SK-N-SH (cell line): ENCODE measurements at regions not wholly inside any gene's neighbourhood (a gene's known extent, or its start where the extent isn't known, plus 50 kb on each side); places are given as distances from the start of the nearest gene placed in this dataset.
A peak's percentile ranks its signal among the peaks of the same experiment; 100 is the strongest.

Experiments
- CTCF ChIA-PET: fragments of 300-600, 350-600 bp; formaldehyde crosslinking; extraction: SDS; loops from one replicate; lab custom pipeline; 2021; lab: Yijun Ruan, JAX
- POLR2A ChIA-PET: fragments of 350-600 bp; sonication (Branson Sonifier 250); formaldehyde crosslinking; extraction: SDS; loops from one replicate; lab custom pipeline; 2020; ENCODE audit warnings: antibody characterized with exemption, inconsistent platforms; lab: Yijun Ruan, JAX
- DNase-seq: peaks from one replicate; pipeline ENCODE4 v3.0.0; 2012
- H2AFZ ChIP-seq: fragments of 200-600 bp; sonication (generic); 2 replicates; pipeline ENCODE4 v1.8.1; 2016; ENCODE audit warnings: antibody characterized with exemption, mild to moderate bottlenecking, low read depth
- H3F3A ChIP-seq: fragments of 200-600 bp; sonication (generic); replicated peaks from 2 replicates; pipeline ENCODE3; 2016; ENCODE audit warnings: antibody characterized with exemption, mild to moderate bottlenecking; ENCODE audit not compliant: insufficient read depth
- H3K27ac ChIP-seq, 2 experiments: fragments of 200-500 bp in 1 of 2; fragments of 200-600 bp in 1 of 2; sonication (Bioruptor generic) in 1 of 2; sonication (generic), shearing (Covaris generic) in 1 of 2; 2 replicates each; pipeline versions ENCODE4 v1.5.1 to v1.6.1; 2014 to 2016; ENCODE audit warnings: low read depth in 2 of 2, inconsistent platforms in 1 of 2, low read length in 1 of 2, mild to moderate bottlenecking in 1 of 2, mixed read lengths in 1 of 2
- H3K27me3 ChIP-seq: fragments of 200-600 bp; sonication (generic), shearing (Covaris generic); 2 replicates; pipeline ENCODE4 v1.6.1; 2016; ENCODE audit warnings: mixed run types; ENCODE audit not compliant: insufficient read depth
- H3K36me3 ChIP-seq, 2 experiments: fragments of 200-500 bp in 1 of 2; fragments of 200-600 bp in 1 of 2; sonication (Bioruptor generic) in 1 of 2; sonication (generic) in 1 of 2; replicated peaks in 1 of 2; 2 replicates each; pipeline versions ENCODE3 to v1.5.1; 2014 to 2016; ENCODE audit warnings: low read length in 1 of 2, mild to moderate bottlenecking in 1 of 2; ENCODE audit not compliant: insufficient read depth in 2 of 2, control insufficient read depth in 1 of 2
- H3K4me1 ChIP-seq, 2 experiments: fragments of 200-500 bp in 1 of 2; fragments of 200-600 bp in 1 of 2; sonication (Bioruptor generic) in 1 of 2; sonication (generic), shearing (Covaris generic) in 1 of 2; 2 replicates each; pipeline versions ENCODE4 v1.5.1 to v1.6.1; 2014 to 2016; ENCODE audit warnings: low read depth in 1 of 2, low read length in 1 of 2, mixed run types in 1 of 2; ENCODE audit not compliant: insufficient read depth in 2 of 2, control insufficient read depth in 1 of 2
- H3K4me2 ChIP-seq: fragments of 200-600 bp; sonication (generic), shearing (Covaris generic); 2 replicates; pipeline ENCODE4 v1.6.1; 2017; ENCODE audit warnings: mixed run types
- H3K4me3 ChIP-seq, 2 experiments: fragments of 200-500 bp in 1 of 2; fragments of 200-600 bp in 1 of 2; sonication (Bioruptor generic) in 1 of 2; sonication (generic), shearing (Covaris generic) in 1 of 2; 2 replicates each; pipeline versions ENCODE4 v1.5.1 to v1.8.1; 2014 to 2016; ENCODE audit warnings: low read depth in 2 of 2, inconsistent platforms in 1 of 2, low read length in 1 of 2, mild to moderate bottlenecking in 1 of 2, mixed read lengths in 1 of 2, moderate library complexity in 1 of 2
- H3K79me2 ChIP-seq: fragments of 200-600 bp; sonication (generic); 2 replicates; pipeline ENCODE4 v1.8.1; 2017; ENCODE audit warnings: mild to moderate bottlenecking; ENCODE audit not compliant: insufficient read depth
- H3K9ac ChIP-seq: fragments of 200-600 bp; sonication (generic); 2 replicates; pipeline ENCODE4 v1.6.1; 2017; ENCODE audit warnings: mixed run types
- H3K9me2 ChIP-seq: fragments of 200-600 bp; sonication (generic); 2 replicates; pipeline ENCODE4 v1.6.1; 2017; ENCODE audit warnings: mixed run types
- H3K9me3 ChIP-seq: fragments of 200-600 bp; sonication (generic); 2 replicates; pipeline ENCODE4 v1.6.1; 2017; ENCODE audit warnings: mixed run types, mild to moderate bottlenecking, moderate library complexity
- H4K20me1 ChIP-seq: fragments of 200-600 bp; sonication (generic); 2 replicates; pipeline ENCODE4 v1.6.1; 2017; ENCODE audit warnings: mild to moderate bottlenecking, mixed run types; ENCODE audit not compliant: insufficient read depth
- ELF1 ChIP-seq: IDR thresholded peaks from 2 replicates; pipeline ENCODE4 v1.4.0; 2012
- EP300 ChIP-seq, 2 experiments: IDR thresholded peaks; 2 replicates each; pipeline versions ENCODE4 v1.4.0 to v1.6.1; 2012; ENCODE audit warnings: borderline replicate concordance in 1 of 2, low read depth in 1 of 2, low read length in 1 of 2
- EZH2phosphoT487 ChIP-seq: fragments of 200-600 bp; sonication (generic); IDR thresholded peaks from 2 replicates; pipeline ENCODE4 v1.6.1; 2017; ENCODE audit warnings: low read depth, mixed run types, mild to moderate bottlenecking, antibody characterized with exemption, moderate library complexity, borderline replicate concordance
- FOSL2 ChIP-seq: IDR thresholded peaks from 2 replicates; pipeline ENCODE4 v1.4.0; 2012; ENCODE audit warnings: low read depth, mild to moderate bottlenecking, moderate library complexity, borderline replicate concordance
- FOXM1 ChIP-seq: IDR thresholded peaks from 2 replicates; pipeline ENCODE4 v1.4.0; 2012; ENCODE audit warnings: low read depth, mild to moderate bottlenecking
- JUND ChIP-seq: IDR thresholded peaks from 2 replicates; pipeline ENCODE4 v1.4.0; 2012
- POLR2AphosphoS5 ChIP-seq: IDR thresholded peaks from 2 replicates; pipeline ENCODE4 v1.6.1; 2012; ENCODE audit warnings: low read depth, low read length
- RAD21 ChIP-seq: IDR thresholded peaks from 2 replicates; pipeline ENCODE4 v1.6.1; 2012; ENCODE audit warnings: mild to moderate bottlenecking, low read length
- RCOR1 ChIP-seq: fragments of 150-350 bp; IDR thresholded peaks from 2 replicates; pipeline ENCODE4 v1.6.1; 2017; ENCODE audit warnings: antibody characterized with exemption, low read length
- RFX5 ChIP-seq: IDR thresholded peaks from 2 replicates; pipeline ENCODE4 v1.6.1; 2012; ENCODE audit warnings: mild to moderate bottlenecking, improper control_type of control experiment, low read length
- SIN3A ChIP-seq: IDR thresholded peaks from 2 replicates; pipeline ENCODE4 v1.6.1; 2012; ENCODE audit warnings: low read depth, mild to moderate bottlenecking, low read length, moderate library complexity, borderline replicate concordance
- SMC3 ChIP-seq: IDR thresholded peaks from 2 replicates; pipeline ENCODE4 v1.6.1; 2012; ENCODE audit warnings: low read depth, low read length, improper control_type of control experiment
- TAF1 ChIP-seq: IDR thresholded peaks from 2 replicates; pipeline ENCODE4 v1.6.1; 2012; ENCODE audit warnings: low read depth, mild to moderate bottlenecking, low read length, moderate library complexity, borderline replicate concordance
- TEAD4 ChIP-seq: IDR thresholded peaks from 2 replicates; pipeline ENCODE4 v1.4.0; 2012; ENCODE audit warnings: mild to moderate bottlenecking, borderline replicate concordance; ENCODE audit not compliant: insufficient read depth
- WGBS: methylation state at CpG from one replicate; pipeline ENCODE4 v1.1.6; 2017; ENCODE audit warnings: low lambda C conversion rate; 5-methylcytosine and 5-hydroxymethylcytosine counted together
- TF ChIP-seq, protein P1 (sequence below): fragments of 200-600 bp; sonication (generic); IDR thresholded peaks from 2 replicates; pipeline ENCODE4 v1.6.1; 2017; ENCODE audit warnings: antibody characterized with exemption, mild to moderate bottlenecking, moderate library complexity
- TF ChIP-seq, protein P2 (sequence below): IDR thresholded peaks from 2 replicates; pipeline ENCODE4 v1.6.1; 2012; ENCODE audit warnings: mild to moderate bottlenecking, low read depth, low read length, moderate library complexity

DNA sequence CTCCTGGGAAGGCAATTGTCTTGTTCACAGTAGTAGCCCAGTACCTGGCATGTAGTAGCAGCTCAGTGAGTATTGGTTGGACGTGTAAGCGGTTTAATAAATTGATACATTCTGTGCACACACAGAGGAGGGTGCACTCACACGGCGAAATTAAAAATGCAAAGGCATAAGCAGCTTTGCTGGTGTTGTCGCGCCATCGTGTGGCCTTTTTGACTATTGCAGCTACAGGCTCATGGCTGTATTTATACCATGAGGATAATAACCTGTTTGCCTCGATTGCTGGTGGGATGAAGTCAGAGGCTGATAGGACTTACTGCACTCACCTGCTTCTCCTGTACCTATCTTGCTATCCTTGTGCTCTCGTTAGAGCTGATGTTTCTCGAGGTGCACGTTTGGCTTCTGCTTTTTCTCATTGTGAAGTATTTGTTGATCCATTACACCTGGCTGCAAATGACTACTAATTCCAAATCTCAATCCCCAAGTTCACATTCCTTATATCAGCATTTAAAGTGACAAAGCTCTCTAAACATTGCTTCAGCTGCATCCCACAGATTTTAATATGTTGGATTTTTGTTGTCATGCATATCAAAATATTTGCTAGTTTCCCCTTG is 61.5 kb downstream of the TBXT start:
- Histone ChIP-seq H3K4me2 (no peak overlapping the region), H3K27me3 (no peaks in the 10 kb centered on the region), H3K79me2 (no peaks in the 10 kb centered on the region), H3K9ac (no peak overlapping the region), H3K9me2 (no peaks in the 10 kb centered on the region), H3K9me3 (peaks cover 8% of the 10 kb centered on the region; the same call in 1 of the 2 replicates), H3K4me3 (no peak overlapping the region; a peak in 1 of 4 replicates), H3F3A (no peaks in the 10 kb centered on the region), H3K27ac (no peak overlapping the region), H4K20me1 (no peaks in the 10 kb centered on the region), H3K36me3 (no peaks in the 10 kb centered on the region), H3K4me1 (no peaks in the 10 kb centered on the region; a peak in 1 of 4 replicates), H2AFZ (no peak overlapping the region)
- DNase-seq, result peak; percentile 62
- CTCF ChIA-PET, result interaction anchor here (0.6 to 16.3 kb wide), 40 partner anchors 9 to 755 kb away, joined by 3 to 341 read pairs (median 4); no protein-coding TSS in a partner anchor
- TF ChIP-seq RAD21 (peak; percentile 96), FOXM1 (no peak), SMC3 (peak; percentile 78), RFX5 (no peak), SIN3A (no peak), TAF1 (no peak), EP300 (IDR thresholded peaks at IDR 0.05; ENCODE audit: borderline replicate concordance in 1 of 2, low read depth in 1 of 2, low read length in 1 of 2) (no peak), JUND (no peak), TEAD4 (no peak), RCOR1 (no peak), EZH2phosphoT487 (no peak)
- TF ChIP-seq, protein P1, sequence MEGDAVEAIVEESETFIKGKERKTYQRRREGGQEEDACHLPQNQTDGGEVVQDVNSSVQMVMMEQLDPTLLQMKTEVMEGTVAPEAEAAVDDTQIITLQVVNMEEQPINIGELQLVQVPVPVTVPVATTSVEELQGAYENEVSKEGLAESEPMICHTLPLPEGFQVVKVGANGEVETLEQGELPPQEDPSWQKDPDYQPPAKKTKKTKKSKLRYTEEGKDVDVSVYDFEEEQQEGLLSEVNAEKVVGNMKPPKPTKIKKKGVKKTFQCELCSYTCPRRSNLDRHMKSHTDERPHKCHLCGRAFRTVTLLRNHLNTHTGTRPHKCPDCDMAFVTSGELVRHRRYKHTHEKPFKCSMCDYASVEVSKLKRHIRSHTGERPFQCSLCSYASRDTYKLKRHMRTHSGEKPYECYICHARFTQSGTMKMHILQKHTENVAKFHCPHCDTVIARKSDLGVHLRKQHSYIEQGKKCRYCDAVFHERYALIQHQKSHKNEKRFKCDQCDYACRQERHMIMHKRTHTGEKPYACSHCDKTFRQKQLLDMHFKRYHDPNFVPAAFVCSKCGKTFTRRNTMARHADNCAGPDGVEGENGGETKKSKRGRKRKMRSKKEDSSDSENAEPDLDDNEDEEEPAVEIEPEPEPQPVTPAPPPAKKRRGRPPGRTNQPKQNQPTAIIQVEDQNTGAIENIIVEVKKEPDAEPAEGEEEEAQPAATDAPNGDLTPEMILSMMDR, result peak; percentile 75
- POLR2A ChIA-PET, result interaction anchor here (0.8 kb wide), 2 partner anchors 221 to 933 kb away, joined by 3 read pairs; no protein-coding TSS in a partner anchor
- WGBS, result 2% methylated on average over 11 of the region's 11 CpGs

DNA sequence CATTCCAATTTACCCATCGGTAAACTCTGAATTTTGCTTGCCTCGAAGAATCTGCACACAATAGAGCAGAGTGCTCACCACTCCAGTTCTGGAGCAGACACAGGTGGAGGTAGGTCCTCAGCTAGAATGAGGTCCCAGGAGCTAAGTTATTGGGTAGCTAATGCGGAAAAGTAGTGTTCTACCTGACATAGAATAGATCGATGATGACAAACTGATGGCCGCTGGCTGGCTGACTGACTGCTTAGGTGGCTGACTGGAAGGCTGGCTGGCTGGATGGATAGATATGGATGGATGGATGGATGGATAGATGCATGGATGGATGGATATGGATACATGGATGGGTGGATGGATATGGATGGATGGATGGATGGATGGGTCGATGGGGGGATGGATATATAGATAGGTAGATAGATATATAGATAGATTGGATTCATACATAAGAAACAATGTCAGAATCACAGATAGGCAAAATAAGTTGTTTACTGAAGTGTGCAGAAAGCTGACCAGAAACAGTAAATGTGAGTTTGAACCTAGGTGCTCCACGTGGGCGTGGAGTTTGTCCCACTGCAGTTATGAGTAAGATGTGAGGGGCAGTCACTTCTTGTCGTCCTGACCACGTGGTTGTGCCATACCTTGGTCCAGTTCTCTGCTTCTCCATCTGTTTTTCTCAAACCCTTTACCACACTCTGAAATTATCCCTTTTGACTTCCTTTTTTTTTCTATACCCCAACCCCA is 62.1 kb downstream of the TBXT start:
- POLR2A ChIA-PET, result interaction anchor here (0.8 kb wide), 2 partner anchors 220 to 932 kb away, joined by 3 read pairs; no protein-coding TSS in a partner anchor
- WGBS, result 33% methylated on average over 10 of the region's 10 CpGs

More for the DNA sequence above, 62.1 kb downstream of the TBXT start:
- Histone ChIP-seq H3K36me3 (no peaks in the 10 kb centered on the region), H3K9ac (no peak overlapping the region), H4K20me1 (no peaks in the 10 kb centered on the region), H3K4me2 (no peak overlapping the region), H3K27me3 (no peaks in the 10 kb centered on the region), H3K79me2 (no peaks in the 10 kb centered on the region), H3K4me3 (no peak overlapping the region), H2AFZ (no peak overlapping the region), H3F3A (no peaks in the 10 kb centered on the region), H3K9me3 (peaks cover 8% of the 10 kb centered on the region; the same call in 1 of the 2 replicates), H3K27ac (no peak overlapping the region), H3K4me1 (no peaks in the 10 kb centered on the region; a peak in 1 of 4 replicates), H3K9me2 (no peaks in the 10 kb centered on the region)
- CTCF ChIA-PET, result interaction anchor here (0.6 to 16.3 kb wide), 34 partner anchors 8 to 672 kb away, joined by 3 to 341 read pairs (median 4); no protein-coding TSS in a partner anchor
- no peak for TF ChIP-seq EP300 (IDR thresholded peaks at IDR 0.05; ENCODE audit: borderline replicate concordance in 1 of 2, low read depth in 1 of 2, low read length in 1 of 2)
- TF ChIP-seq POLR2AphosphoS5, result no peak
- TF ChIP-seq JUND, result no peak
- no peak for TF ChIP-seq SMC3
- TF ChIP-seq, protein P2, sequence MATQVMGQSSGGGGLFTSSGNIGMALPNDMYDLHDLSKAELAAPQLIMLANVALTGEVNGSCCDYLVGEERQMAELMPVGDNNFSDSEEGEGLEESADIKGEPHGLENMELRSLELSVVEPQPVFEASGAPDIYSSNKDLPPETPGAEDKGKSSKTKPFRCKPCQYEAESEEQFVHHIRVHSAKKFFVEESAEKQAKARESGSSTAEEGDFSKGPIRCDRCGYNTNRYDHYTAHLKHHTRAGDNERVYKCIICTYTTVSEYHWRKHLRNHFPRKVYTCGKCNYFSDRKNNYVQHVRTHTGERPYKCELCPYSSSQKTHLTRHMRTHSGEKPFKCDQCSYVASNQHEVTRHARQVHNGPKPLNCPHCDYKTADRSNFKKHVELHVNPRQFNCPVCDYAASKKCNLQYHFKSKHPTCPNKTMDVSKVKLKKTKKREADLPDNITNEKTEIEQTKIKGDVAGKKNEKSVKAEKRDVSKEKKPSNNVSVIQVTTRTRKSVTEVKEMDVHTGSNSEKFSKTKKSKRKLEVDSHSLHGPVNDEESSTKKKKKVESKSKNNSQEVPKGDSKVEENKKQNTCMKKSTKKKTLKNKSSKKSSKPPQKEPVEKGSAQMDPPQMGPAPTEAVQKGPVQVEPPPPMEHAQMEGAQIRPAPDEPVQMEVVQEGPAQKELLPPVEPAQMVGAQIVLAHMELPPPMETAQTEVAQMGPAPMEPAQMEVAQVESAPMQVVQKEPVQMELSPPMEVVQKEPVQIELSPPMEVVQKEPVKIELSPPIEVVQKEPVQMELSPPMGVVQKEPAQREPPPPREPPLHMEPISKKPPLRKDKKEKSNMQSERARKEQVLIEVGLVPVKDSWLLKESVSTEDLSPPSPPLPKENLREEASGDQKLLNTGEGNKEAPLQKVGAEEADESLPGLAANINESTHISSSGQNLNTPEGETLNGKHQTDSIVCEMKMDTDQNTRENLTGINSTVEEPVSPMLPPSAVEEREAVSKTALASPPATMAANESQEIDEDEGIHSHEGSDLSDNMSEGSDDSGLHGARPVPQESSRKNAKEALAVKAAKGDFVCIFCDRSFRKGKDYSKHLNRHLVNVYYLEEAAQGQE, result no peak
- no peak for TF ChIP-seq ELF1
- TF ChIP-seq TAF1, result no peak
- no peak for TF ChIP-seq FOSL2
- DNase-seq, result no peak
